LNCaP clone FGC (cell line): ENCODE measurements at regions not wholly inside any gene's neighbourhood (a gene's known extent, or its start where the extent isn't known, plus 50 kb on each side); places are given as distances from the start of the nearest gene placed in this dataset.

Source experiments
- DNase-seq: peaks from one replicate; pipeline ENCODE4 v3.0.0-alpha.2; 2011; ENCODE audit warnings: low read depth
- H3K4me3 ChIP-seq: 2 replicates; pipeline ENCODE4 v1.5.1; 2011; ENCODE audit warnings: mild to moderate bottlenecking, low read depth, low read length, control low read depth
- TF ChIP-seq, protein P1 (sequence below): IDR thresholded peaks from 2 replicates; pipeline ENCODE4 v1.5.1; 2012; ENCODE audit warnings: mild to moderate bottlenecking; ENCODE audit not compliant: control insufficient read depth, insufficient read depth; ENCODE audit errors: extremely low read depth

- H3K4me3 ChIP-seq: no peak overlapping the region
- no peak for DNase-seq
- TF ChIP-seq, protein P1, sequence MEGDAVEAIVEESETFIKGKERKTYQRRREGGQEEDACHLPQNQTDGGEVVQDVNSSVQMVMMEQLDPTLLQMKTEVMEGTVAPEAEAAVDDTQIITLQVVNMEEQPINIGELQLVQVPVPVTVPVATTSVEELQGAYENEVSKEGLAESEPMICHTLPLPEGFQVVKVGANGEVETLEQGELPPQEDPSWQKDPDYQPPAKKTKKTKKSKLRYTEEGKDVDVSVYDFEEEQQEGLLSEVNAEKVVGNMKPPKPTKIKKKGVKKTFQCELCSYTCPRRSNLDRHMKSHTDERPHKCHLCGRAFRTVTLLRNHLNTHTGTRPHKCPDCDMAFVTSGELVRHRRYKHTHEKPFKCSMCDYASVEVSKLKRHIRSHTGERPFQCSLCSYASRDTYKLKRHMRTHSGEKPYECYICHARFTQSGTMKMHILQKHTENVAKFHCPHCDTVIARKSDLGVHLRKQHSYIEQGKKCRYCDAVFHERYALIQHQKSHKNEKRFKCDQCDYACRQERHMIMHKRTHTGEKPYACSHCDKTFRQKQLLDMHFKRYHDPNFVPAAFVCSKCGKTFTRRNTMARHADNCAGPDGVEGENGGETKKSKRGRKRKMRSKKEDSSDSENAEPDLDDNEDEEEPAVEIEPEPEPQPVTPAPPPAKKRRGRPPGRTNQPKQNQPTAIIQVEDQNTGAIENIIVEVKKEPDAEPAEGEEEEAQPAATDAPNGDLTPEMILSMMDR: no peak
Measured at GRCh38 chr1:208430220-208430619, 186.0 kb upstream of the PLXNA2 start.

GRCh38 chr1:208431721-208432120 is 187.5 kb upstream of the PLXNA2 start:
- no peak for DNase-seq
- no peak overlapping the region for H3K4me3 ChIP-seq
- TF ChIP-seq, protein P1: no peak

DNA sequence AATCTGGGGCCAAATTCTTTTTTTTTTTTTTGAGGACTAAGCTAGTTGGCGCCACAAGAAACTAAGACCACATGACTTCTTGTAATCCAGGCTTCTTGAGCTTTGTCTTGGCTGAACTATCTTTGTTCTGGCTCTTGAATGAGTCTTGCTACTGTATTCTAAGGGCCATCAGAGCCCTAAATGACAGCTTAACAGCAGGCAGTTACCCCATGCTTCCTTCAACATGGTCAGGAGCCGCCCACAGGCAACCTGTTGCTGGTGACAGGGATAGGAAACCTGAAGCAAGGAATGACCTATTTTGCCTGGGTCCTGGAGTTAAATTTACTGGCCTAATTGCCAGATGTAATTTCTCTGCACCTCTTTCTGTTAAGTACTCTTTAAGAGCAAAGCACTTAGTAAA is 188.2 kb upstream of the PLXNA2 start:
- no peak for DNase-seq
- TF ChIP-seq, protein P1: no peak
- H3K4me3 ChIP-seq: no peak overlapping the region

GRCh38 chr1:208433086-208433485 is 188.9 kb upstream of the PLXNA2 start:
- TF ChIP-seq, protein P1: no peak
- H3K4me3 ChIP-seq: no peak overlapping the region
- DNase-seq: no peak

DNA sequence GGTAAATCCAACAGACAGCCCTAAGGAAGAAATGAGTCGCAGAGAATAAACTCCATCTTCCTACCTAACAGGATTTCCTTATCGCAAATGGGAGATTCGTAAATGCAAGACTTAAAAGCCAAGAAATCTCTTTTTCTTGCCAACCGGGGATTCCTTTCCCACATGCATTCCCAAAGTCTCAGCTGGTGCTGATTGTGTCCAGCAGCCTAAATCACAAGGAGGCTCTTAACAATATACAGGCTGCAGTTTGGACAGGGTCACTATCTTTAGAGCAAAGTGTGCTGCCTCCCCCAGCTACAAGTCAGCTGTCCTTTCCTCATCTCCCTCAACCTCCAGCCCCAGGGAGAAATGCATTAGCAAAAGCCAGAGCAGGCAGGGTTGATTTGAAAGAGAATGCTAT is 189.8 kb upstream of the PLXNA2 start:
- H3K4me3 ChIP-seq: no peak overlapping the region
- no peak for DNase-seq
- TF ChIP-seq, protein P1: no peak

- no peak for DNase-seq
- TF ChIP-seq, protein P1: no peak
- H3K4me3 ChIP-seq: no peak overlapping the region
Measured at GRCh38 chr1:208437401-208437800, 193.2 kb upstream of the PLXNA2 start.

- H3K4me3 ChIP-seq: no peak overlapping the region
- TF ChIP-seq, protein P1: no peak
- DNase-seq: no peak
Measured at GRCh38 chr1:208438112-208438699, 194.0 kb upstream of the PLXNA2 start.
